HFFc6 (cell line): ENCODE measurements at regions not wholly inside any gene's neighbourhood (a gene's known extent, or its start where the extent isn't known, plus 50 kb on each side); places are given as distances from the start of the nearest gene placed in this dataset.
A peak's percentile ranks its signal among the peaks of the same experiment; 100 is the strongest.

Source experiments
- DNase-seq: peaks from one replicate; pipeline ENCODE4 v3.0.0-alpha.2; 2018
- H3K27ac Mint-ChIP-seq: 2 replicates; pipeline ENCODE4 v1.8.0; 2020; ENCODE audit warnings: mild to moderate bottlenecking, mixed read lengths
- H3K27me3 Mint-ChIP-seq: 2 replicates; pipeline ENCODE4 v1.8.0; 2021; ENCODE audit warnings: mild to moderate bottlenecking, moderate library complexity, mixed read lengths; ENCODE audit not compliant: insufficient read depth
- H3K36me3 Mint-ChIP-seq: 2 replicates; pipeline ENCODE4 v1.8.0; 2021; ENCODE audit warnings: low read depth, mixed read lengths
- H3K4me1 Mint-ChIP-seq: 2 replicates; pipeline ENCODE4 v1.8.0; 2020; ENCODE audit warnings: low read depth, mixed read lengths
- H3K4me3 Mint-ChIP-seq: 2 replicates; pipeline ENCODE4 v1.8.0; 2020; ENCODE audit warnings: mild to moderate bottlenecking, moderate library complexity, mixed read lengths
- H3K9me3 Mint-ChIP-seq: 2 replicates; pipeline ENCODE4 v1.8.0; 2020; ENCODE audit warnings: mild to moderate bottlenecking, mixed read lengths
- TF ChIP-seq, protein P1 (sequence below): fragments of 200-600 bp; sonication (generic); IDR thresholded peaks from 2 replicates; pipeline ENCODE4 v1.5.0; 2021; ENCODE audit warnings: antibody characterized with exemption, mild to moderate bottlenecking

DNA sequence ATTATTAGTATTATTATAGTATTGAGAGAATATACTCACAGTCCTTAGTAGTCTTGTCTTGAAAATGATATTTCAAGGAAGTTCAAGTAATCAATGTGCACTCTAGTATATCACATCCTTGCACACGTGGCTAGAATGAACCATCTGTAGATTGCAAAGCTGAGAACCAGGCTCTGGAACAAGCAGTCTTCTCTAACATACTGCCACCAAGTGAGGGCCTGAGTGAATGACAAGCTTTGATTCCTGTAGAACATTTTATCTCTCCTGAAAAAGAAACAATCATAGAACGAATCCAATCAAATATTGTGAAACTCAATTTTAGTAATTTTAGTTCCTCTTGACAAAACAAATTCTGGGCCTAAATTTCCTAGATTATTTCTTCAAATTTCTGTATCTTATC is 55.3 kb upstream of the SULT1C3 start:
- Mint-ChIP-seq H3K9me3 (no peaks in the 10 kb centered on the region), H3K4me1 (peaks cover 8% of the 10 kb centered on the region), H3K27ac (no peak overlapping the region), H3K4me3 (no peak overlapping the region), H3K27me3 (peaks cover 5% of the 10 kb centered on the region; the same call in 1 of the 2 replicates), H3K36me3 (no peaks in the 10 kb centered on the region)
- peak; percentile 24 for DNase-seq
- TF ChIP-seq, protein P1, sequence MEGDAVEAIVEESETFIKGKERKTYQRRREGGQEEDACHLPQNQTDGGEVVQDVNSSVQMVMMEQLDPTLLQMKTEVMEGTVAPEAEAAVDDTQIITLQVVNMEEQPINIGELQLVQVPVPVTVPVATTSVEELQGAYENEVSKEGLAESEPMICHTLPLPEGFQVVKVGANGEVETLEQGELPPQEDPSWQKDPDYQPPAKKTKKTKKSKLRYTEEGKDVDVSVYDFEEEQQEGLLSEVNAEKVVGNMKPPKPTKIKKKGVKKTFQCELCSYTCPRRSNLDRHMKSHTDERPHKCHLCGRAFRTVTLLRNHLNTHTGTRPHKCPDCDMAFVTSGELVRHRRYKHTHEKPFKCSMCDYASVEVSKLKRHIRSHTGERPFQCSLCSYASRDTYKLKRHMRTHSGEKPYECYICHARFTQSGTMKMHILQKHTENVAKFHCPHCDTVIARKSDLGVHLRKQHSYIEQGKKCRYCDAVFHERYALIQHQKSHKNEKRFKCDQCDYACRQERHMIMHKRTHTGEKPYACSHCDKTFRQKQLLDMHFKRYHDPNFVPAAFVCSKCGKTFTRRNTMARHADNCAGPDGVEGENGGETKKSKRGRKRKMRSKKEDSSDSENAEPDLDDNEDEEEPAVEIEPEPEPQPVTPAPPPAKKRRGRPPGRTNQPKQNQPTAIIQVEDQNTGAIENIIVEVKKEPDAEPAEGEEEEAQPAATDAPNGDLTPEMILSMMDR: peak; percentile 67

DNA sequence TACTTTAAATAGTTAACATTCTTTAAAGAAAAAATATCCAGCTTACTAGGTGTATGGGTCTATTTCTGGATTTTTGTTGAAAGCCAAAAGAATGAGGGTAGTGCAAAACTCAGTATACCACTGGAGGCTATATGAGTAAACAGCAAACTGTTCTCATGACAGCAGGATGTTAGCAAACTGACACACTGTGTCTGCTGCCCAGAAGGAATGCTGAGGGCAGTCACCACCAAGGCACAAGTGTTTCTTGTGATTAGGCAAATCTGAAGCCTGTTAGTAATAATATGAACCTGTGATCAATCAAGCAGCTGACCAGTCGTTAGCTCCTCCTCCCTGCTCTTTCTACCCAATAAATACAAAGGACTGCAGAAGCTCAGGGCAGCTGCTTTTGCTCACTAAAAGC is 50.5 kb upstream of the SULT1C3 start:
- peak overlapping the region; percentile 40; the same call in 1 of the 2 replicates for H3K4me3 Mint-ChIP-seq
- DNase-seq: peak; percentile 70
- peaks cover 5% of the 10 kb centered on the region; the same call in 1 of the 2 replicates for H3K27me3 Mint-ChIP-seq
- TF ChIP-seq, protein P1: no peak
- peak overlapping the region; percentile 69; the same call in 1 of the 2 replicates for H3K27ac Mint-ChIP-seq
- no peaks in the 10 kb centered on the region for H3K36me3 Mint-ChIP-seq
- no peaks in the 10 kb centered on the region for H3K9me3 Mint-ChIP-seq
- peaks cover 19% of the 10 kb centered on the region for H3K4me1 Mint-ChIP-seq
